SK-N-SH (cell line): ENCODE measurements at regions not wholly inside any gene's neighbourhood (a gene's known extent, or its start where the extent isn't known, plus 50 kb on each side); places are given as distances from the start of the nearest gene placed in this dataset.

ENCODE experiments used
- CTCF ChIP-seq: fragments of 200-600 bp; sonication (generic); IDR thresholded peaks from 2 replicates; pipeline ENCODE4 v1.6.1; 2017; ENCODE audit warnings: antibody characterized with exemption, mild to moderate bottlenecking, moderate library complexity
- EP300 ChIP-seq, 2 experiments: IDR thresholded peaks; 2 replicates each; pipeline versions ENCODE4 v1.4.0 to v1.6.1; 2012; ENCODE audit warnings: borderline replicate concordance in 1 of 2, low read depth in 1 of 2, low read length in 1 of 2
- MAX ChIP-seq: IDR thresholded peaks from 2 replicates; pipeline ENCODE4 v1.4.0; 2012; ENCODE audit warnings: low read depth
- NRF1 ChIP-seq: IDR thresholded peaks from 2 replicates; pipeline ENCODE4 v1.6.1; 2012; ENCODE audit warnings: low read depth, mild to moderate bottlenecking, low read length
- POLR2AphosphoS5 ChIP-seq: IDR thresholded peaks from 2 replicates; pipeline ENCODE4 v1.6.1; 2012; ENCODE audit warnings: low read depth, low read length
- RCOR1 ChIP-seq: fragments of 150-350 bp; IDR thresholded peaks from 2 replicates; pipeline ENCODE4 v1.6.1; 2017; ENCODE audit warnings: antibody characterized with exemption, low read length
- SIN3A ChIP-seq: IDR thresholded peaks from 2 replicates; pipeline ENCODE4 v1.6.1; 2012; ENCODE audit warnings: low read depth, mild to moderate bottlenecking, low read length, moderate library complexity, borderline replicate concordance
- SMC3 ChIP-seq: IDR thresholded peaks from 2 replicates; pipeline ENCODE4 v1.6.1; 2012; ENCODE audit warnings: low read depth, low read length, improper control_type of control experiment
- YY1 ChIP-seq: IDR thresholded peaks from 2 replicates; pipeline ENCODE4 v1.4.0; 2012; ENCODE audit warnings: low read depth, mild to moderate bottlenecking

- TF ChIP-seq CTCF = no peak
- TF ChIP-seq SIN3A = no peak
- no peak for TF ChIP-seq YY1
- TF ChIP-seq EP300 (IDR thresholded peaks at IDR 0.05; ENCODE audit: borderline replicate concordance in 1 of 2, low read depth in 1 of 2, low read length in 1 of 2) = no peak
- TF ChIP-seq RCOR1 = no peak
- TF ChIP-seq SMC3 = no peak
- TF ChIP-seq POLR2AphosphoS5 = no peak
- TF ChIP-seq MAX = no peak
- no peak for TF ChIP-seq NRF1
These were observed 152.4 kb upstream of the CMC1 start for GRCh38 chr3:28088811-28089526.
